ENCODE measurements at regions not wholly inside any gene's neighbourhood (a gene's known extent, or its start where the extent isn't known, plus 50 kb on each side); places are given as distances from the start of the nearest gene placed in this dataset.
"Not testable (repeated sequence)": the region's sequence is repeated elsewhere in the genome, so short reads cannot be mapped to it uniquely, and the experiment has no call there.

DNA sequence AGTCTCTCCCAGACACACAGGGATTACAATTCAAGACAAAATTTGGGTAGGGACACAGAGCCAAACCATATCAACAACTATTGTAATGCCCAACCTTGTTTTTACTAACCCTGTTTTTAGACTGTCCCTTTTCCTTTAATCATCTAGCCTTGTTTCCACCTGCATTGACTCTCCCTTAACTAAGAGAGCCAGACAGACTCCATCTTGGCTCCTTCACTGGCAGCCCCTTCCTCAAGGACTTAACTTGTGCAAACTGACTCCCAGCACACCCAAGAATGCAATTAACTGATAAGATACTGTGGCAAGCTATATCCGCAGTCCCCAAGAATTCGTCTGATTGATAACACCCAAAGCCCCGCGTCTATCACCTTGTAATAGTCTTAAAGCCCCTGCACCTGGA is 151.8 kb upstream of the DGKB start:
- DNase-seq (ENCODE audit: low read depth): not testable (repeated sequence)

GRCh38 chr7:15049157-15049556 is 146.6 kb upstream of the DGKB start:
- DNase-seq (ENCODE audit: low read depth): no peak

DNA sequence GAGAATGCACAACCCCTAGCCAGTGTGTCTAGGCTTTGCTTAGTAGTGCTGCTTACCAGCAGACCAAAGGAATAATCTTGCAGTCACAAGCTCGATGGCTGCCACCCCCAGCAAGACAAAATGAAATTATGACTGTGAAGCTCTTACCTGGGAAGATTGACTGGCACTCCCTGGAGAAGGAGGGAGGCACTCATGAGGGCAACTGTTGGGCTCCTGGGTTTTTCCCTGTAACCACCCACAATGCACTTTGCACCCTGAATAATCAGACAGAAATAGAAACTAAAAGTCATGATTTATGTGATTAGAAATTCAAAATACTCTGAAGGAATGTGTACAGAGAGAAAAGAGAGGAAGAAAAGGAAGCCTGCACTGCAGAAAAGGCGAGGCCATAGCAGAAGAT is 144.3 kb upstream of the DGKB start:
- DNase-seq (ENCODE audit: low read depth): no peak

- no peak for DNase-seq (ENCODE audit: low read depth)
Observed at GRCh38 chr7:15043931-15044330, 141.4 kb upstream of the DGKB start.

DNA sequence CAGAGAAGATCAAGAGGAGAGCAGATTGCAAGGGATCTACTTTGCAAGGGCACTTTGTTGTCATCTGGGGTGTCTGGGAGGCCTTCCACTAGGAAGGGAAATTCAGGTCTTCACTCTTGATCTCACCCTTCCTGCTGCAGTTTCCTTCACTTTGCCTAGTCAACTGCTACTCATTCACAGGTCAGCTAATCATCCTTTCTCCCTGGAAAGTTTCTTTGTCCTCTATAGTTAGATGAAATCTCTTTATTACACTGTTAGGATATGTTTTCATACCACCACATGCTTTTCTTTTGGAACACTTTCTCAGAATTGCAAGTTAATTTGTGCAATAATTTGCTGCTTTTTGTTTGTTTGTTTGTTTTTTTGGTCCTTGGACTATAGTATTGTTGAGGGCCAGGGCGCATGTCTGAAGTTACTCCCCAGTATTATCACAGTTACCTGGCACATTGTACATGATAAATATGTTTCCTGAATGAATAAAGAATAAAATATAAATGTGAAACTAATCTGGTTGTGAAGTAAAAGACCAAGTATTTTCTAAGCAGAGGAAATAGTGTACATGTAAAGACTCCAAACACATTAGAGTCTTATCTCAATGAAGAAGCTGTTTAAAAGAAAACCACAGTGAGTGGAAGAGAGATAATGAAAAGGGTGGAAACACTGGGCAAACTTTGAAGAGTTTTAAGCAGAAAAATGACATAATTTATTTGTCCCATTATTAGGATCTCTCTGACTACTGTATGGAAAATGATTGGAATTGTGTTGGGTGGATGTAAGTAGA is 139.9 kb upstream of the DGKB start:
- DNase-seq (ENCODE audit: low read depth): no peak

GRCh38 chr7:15041226-15041625 is 138.7 kb upstream of the DGKB start:
- DNase-seq (ENCODE audit: low read depth): no peak

- no peak for DNase-seq (ENCODE audit: low read depth)
Observed at GRCh38 chr7:15035814-15036213, 133.3 kb upstream of the DGKB start.

GRCh38 chr7:15033039-15033438 is 130.5 kb upstream of the DGKB start:
- DNase-seq (ENCODE audit: low read depth): no peak

GRCh38 chr7:15018981-15019380 is 116.4 kb upstream of the DGKB start:
- no peak for DNase-seq (ENCODE audit: low read depth)

DNA sequence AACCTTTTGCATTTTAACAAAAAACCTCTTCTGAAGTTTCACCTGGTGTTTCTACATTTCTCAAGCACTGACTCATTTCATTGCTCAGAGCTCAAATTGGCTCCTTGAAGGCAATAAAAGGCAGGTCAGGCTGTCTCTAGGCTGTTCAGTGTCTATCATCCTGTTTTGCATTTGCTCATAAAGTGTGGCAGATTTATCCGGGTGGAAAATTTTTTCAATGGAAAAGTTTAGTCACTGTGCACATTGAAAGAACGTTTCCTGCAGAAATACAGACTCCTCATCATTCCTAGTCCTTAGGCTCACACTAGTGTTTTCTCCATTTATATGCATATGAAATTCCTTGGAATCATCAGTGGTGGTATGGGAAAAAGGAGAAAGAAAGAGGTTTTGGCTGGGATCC is 114.2 kb upstream of the DGKB start:
- no peak for DNase-seq (ENCODE audit: low read depth)

DNA sequence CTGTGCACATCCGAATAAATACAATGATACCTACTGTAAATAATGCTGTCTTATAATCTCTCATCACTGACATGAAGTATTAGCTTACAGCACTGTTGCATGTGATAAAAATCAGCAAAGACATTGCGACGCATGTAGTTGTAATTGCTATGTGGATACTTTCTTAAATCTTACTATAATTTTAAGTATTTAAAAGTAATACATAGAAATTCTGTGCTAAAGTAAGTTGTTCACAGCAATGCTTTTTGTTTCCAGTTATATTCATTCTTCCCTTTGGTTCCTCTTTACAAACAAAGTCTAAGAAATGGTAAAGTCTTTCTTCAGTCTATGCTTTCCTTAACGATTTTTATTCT is 113.7 kb upstream of the DGKB start:
- DNase-seq (ENCODE audit: low read depth): no peak

DNA sequence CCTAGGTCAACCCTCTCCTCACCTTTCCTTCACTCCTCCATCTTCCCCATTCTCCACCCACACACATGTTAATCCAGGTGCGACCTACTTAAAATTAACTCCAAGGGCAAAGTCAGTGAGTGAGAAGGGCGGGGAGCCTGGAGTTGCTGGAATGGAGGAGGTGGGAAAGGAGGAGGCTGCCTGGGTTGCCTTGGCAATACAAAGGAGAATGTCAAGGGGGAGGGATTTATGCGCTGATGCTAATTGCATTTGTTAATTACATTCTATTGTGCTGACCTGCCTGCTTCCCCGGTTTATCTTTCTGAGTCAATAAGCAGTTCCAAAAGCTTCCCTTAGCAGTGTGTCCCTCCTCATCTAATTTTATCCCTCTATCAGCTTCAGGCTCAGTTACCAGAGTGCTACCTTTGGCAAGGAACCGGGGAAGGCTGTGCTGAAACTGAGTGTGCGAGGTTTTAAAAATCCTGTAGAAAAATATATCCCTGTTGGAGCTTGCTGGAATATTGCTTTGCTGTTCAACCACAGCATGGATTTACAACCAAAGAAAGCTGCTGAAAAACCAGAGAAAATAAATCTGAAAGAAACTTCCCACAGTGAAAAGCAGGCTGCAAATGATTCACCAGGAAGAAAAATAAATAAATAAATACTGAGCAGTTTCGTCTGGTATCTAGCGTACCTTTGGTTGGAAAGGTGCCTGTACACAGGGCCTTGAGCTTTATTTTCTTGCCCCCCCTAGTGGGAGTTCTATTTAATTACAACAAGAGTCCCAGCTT is 113.2 kb upstream of the DGKB start:
- DNase-seq (ENCODE audit: low read depth): peak; percentile 28

GRCh38 chr7:15012135-15012534 is 109.6 kb upstream of the DGKB start:
- DNase-seq (ENCODE audit: low read depth): no peak

DNA sequence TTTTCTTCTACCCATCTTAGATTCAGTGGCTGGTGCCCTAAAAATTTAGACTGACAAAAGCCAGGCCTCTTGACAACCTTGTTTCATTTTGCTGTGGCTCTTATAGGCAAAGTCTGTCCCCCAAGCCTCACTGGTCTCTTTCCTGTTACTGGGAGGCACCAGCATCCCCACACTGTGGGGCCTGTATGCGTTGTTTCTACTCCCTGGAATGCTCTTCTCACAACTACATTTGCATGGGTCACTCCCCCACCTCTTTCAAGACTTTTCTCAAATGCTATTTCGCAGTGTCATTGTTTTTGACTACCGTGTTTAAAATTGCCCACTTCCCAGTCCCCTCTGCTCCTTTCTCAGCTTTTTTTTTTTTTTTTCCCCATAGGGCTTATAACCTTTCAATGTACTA is 108.7 kb upstream of the DGKB start:
- DNase-seq (ENCODE audit: low read depth): no peak

GRCh38 chr7:15007507-15007906 is 105.0 kb upstream of the DGKB start:
- no peak for DNase-seq (ENCODE audit: low read depth)

GRCh38 chr7:15005672-15006071 is 103.1 kb upstream of the DGKB start:
- no peak for DNase-seq (ENCODE audit: low read depth)

GRCh38 chr7:15000157-15000556 is 97.6 kb upstream of the DGKB start:
- no peak for DNase-seq (ENCODE audit: low read depth)

- no peak for DNase-seq (ENCODE audit: low read depth)
Observed at GRCh38 chr7:14999331-14999730, 96.8 kb upstream of the DGKB start.

DNA sequence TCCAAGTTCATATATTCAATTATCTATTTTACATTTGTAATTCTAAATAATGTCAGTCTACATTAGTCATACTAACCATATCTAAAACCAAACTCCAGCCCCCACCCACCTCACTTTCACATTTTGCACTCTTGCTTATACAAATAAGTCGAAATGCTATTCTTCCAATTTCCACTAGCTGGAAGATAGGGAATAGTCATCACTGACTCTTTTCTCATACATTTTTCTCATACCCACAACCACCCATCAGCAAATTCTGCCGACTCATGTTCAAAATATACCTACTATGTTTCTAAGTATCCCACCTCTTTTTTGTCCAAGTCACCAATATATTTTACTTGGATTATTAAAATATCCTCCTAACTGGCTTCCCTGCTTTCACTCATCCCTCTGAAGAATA is 93.2 kb upstream of the DGKB start:
- no peak for DNase-seq (ENCODE audit: low read depth)

- no peak for DNase-seq (ENCODE audit: low read depth)
Observed at GRCh38 chr7:14988941-14989340, 86.4 kb upstream of the DGKB start.

DNA sequence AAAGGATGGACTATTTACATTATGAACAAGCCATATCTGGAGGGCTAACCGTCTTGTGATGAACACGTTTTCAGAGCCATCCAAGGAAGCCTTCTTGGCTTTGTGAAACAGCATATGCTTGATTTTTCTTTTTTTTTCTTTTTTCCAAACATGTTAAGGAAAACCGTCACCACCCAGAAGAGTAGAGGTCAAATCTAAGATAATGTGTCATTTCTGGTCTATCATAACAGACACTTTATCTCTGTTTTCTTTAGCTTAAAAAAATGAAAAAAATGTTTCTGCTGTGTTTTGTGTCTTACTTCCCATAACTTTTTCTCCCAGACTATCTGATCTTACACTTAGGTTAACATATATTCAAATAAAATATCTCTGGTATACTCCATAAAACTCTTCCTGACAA is 76.1 kb upstream of the DGKB start:
- no peak for DNase-seq (ENCODE audit: low read depth)

GRCh38 chr7:14974688-14975087 is 72.1 kb upstream of the DGKB start:
- no peak for DNase-seq (ENCODE audit: low read depth)

DNA sequence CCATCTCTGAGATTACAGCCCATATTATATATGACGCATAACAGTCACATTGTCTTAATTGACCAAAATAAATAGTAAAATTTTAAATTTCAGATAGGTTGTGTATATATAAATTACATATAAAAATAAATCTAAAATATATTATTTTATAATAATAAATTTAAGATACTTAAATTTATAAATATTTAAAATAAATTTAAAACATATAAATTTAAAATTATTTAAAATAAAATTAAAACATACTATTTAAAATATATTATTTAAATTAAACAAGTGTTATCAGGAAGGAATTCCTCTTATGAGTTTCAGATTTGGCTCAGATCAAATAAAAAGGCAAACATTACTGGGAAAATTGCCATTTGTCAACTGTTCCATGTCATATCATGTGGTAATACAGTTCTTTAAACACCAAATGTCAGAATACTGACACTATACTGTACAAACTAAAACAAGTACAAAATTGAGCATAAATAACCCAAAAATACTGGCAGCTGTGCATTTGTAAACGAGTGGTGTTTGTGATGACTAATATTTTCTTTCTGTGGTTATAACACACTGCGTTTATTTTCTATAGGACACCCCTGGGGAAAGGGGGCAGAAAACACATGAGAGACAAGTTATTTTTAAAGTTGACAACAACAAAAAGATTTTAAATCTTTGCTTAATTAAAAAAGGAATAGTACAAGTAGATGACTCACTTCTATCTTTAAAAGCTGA is 71.3 kb upstream of the DGKB start:
- peak; percentile 3 for DNase-seq (ENCODE audit: low read depth)

Measured in RPMI7951 (cell line).